RWPE2 (cell line): ENCODE measurements at regions not wholly inside any gene's neighbourhood (a gene's known extent, or its start where the extent isn't known, plus 50 kb on each side); places are given as distances from the start of the nearest gene placed in this dataset.

Source experiments
- ATAC-seq: fragments of 200-7000 bp; cut with Tn5 transposase; 3 replicates; pipeline ENCODE4 v1.9.1; 2021; ENCODE audit warnings: low read depth
- DNase-seq: peaks from one replicate; pipeline ENCODE4 v3.0.0-alpha.2; 2020; ENCODE audit warnings: low spot score
- H3K27ac ChIP-seq: fragments of 450-650 bp; 2 replicates; pipeline ENCODE4 v1.5.1; 2017; ENCODE audit warnings: mild to moderate bottlenecking; ENCODE audit not compliant: poor library complexity, severe bottlenecking
- H3K27me3 ChIP-seq: fragments of 250-450 bp; sonication (Bioruptor Pico); 2 replicates; pipeline ENCODE4 v1.5.1; 2021; ENCODE audit warnings: mild to moderate bottlenecking, moderate library complexity; ENCODE audit not compliant: insufficient read depth, poor library complexity, severe bottlenecking
- H3K36me3 ChIP-seq: fragments of 250-450 bp; sonication (Bioruptor Pico); 2 replicates; pipeline ENCODE4 v1.5.1; 2020; ENCODE audit warnings: low read depth, mild to moderate bottlenecking, moderate library complexity
- H3K4me1 ChIP-seq: fragments of 250-450 bp; sonication (Bioruptor Pico); 2 replicates; pipeline ENCODE4 v1.5.1; 2021; ENCODE audit warnings: mild to moderate bottlenecking, moderate library complexity; ENCODE audit not compliant: insufficient read depth, poor library complexity, severe bottlenecking
- H3K4me3 ChIP-seq: fragments of 250-450 bp; sonication (Bioruptor Pico); 2 replicates; pipeline ENCODE4 v1.5.1; 2021; ENCODE audit warnings: mild to moderate bottlenecking, moderate library complexity; ENCODE audit not compliant: severe bottlenecking
- H3K9me3 ChIP-seq: fragments of 250-450 bp; sonication (Bioruptor Pico); 2 replicates; pipeline ENCODE4 v1.5.1; 2021; ENCODE audit warnings: mild to moderate bottlenecking, moderate library complexity; ENCODE audit not compliant: severe bottlenecking
- TF ChIP-seq, protein P1 (sequence below): fragments of 450-650 bp; IDR thresholded peaks from one replicate; pipeline ENCODE4 v1.5.1; 2017; ENCODE audit warnings: mild to moderate bottlenecking, moderate library complexity; ENCODE audit not compliant: poor library complexity, severe bottlenecking

DNA sequence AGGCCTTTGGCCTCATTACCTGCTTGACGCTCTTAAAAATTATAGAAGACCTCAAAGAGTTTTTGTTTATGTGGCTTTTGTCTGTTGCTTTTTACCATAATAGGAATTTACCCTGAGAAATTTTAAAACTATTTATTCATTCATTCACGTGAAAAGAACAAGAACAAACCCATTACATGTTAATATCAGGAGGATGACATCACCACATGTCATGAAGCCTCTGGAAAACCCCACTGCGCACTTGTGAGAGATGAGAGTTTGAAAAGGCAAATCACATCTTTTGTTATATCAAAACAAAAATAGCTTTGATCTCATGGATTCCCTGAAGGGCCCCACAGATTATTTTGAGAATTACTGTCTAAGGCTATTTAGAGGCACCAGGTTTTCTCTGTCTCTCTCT, 61.3 kb upstream of the EYA2 start:
- Histone ChIP-seq H3K9me3 (no peaks in the 10 kb centered on the region), H3K36me3 (no peaks in the 10 kb centered on the region), H3K4me1 (peaks cover under 1% of the 10 kb centered on the region), H3K27ac (no peak overlapping the region), H3K27me3 (no peaks in the 10 kb centered on the region), H3K4me3 (no peak overlapping the region)
- ATAC-seq = no peak
- TF ChIP-seq, protein P1, sequence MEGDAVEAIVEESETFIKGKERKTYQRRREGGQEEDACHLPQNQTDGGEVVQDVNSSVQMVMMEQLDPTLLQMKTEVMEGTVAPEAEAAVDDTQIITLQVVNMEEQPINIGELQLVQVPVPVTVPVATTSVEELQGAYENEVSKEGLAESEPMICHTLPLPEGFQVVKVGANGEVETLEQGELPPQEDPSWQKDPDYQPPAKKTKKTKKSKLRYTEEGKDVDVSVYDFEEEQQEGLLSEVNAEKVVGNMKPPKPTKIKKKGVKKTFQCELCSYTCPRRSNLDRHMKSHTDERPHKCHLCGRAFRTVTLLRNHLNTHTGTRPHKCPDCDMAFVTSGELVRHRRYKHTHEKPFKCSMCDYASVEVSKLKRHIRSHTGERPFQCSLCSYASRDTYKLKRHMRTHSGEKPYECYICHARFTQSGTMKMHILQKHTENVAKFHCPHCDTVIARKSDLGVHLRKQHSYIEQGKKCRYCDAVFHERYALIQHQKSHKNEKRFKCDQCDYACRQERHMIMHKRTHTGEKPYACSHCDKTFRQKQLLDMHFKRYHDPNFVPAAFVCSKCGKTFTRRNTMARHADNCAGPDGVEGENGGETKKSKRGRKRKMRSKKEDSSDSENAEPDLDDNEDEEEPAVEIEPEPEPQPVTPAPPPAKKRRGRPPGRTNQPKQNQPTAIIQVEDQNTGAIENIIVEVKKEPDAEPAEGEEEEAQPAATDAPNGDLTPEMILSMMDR = no peak
- no peak for DNase-seq

- TF ChIP-seq, protein P1 = no peak
- Histone ChIP-seq H3K4me1 (no peaks in the 10 kb centered on the region), H3K36me3 (no peaks in the 10 kb centered on the region), H3K27me3 (no peaks in the 10 kb centered on the region), H3K9me3 (no peaks in the 10 kb centered on the region), H3K27ac (no peak overlapping the region), H3K4me3 (no peak overlapping the region)
- no peak for DNase-seq
- no peak for ATAC-seq
These were observed 59.2 kb upstream of the EYA2 start for GRCh38 chr20:46835418-46835817.

DNA sequence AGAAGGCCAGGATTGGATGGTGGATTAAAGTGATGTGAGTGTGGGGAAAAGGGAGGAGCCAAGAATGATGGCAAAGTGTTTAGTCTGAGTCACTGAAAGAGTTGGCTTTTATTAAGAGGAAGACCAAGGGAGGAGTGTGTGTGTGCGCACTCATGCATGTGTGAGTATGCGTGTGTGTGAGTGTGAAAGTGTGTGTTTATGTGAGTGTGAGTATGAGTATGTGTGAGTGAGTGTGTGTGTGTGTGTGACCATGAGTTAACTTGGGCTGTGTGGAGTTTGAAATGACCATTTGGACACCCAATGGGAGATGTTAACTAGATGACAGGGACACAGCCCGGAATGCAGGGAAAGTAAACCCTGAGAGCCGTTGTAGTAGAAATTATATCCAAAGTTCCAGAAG, 57.6 kb upstream of the EYA2 start:
- ATAC-seq (no peak), DNase-seq (no peak)
- TF ChIP-seq, protein P1 = no peak
- Histone ChIP-seq H3K27me3 (no peaks in the 10 kb centered on the region), H3K27ac (no peak overlapping the region), H3K9me3 (no peaks in the 10 kb centered on the region), H3K36me3 (no peaks in the 10 kb centered on the region), H3K4me3 (no peak overlapping the region), H3K4me1 (no peaks in the 10 kb centered on the region)

DNA sequence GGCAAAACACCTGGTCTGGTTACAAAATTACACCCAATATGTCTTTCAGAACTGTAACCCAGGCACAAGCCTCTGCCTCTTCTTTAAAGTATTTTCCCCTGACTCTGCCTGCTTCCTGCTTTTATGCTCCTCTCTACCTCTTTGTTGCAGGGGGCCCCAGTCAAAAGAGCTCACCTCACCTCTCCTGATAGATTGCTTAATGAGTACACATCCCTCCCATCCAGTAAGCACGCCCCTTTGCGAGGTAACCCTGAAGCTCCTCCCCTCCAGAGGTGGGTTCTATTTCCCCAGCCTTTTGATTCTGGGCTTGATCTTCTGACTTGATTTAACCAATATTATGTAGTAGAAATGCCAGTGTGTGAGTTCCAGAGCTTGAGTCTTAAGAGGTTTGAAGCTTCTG, 56.6 kb upstream of the EYA2 start:
- TF ChIP-seq, protein P1 = no peak
- DNase-seq (no peak), ATAC-seq (peak; percentile 70)
- no peak overlapping the region for H3K27ac ChIP-seq
- H3K27me3 ChIP-seq = no peaks in the 10 kb centered on the region
- H3K36me3 ChIP-seq = no peaks in the 10 kb centered on the region
- no peaks in the 10 kb centered on the region for H3K4me1 ChIP-seq
- H3K9me3 ChIP-seq = no peaks in the 10 kb centered on the region
- no peak overlapping the region for H3K4me3 ChIP-seq

GRCh38 chr20:46840054-46840729, 54.5 kb upstream of the EYA2 start:
- no peak overlapping the region for H3K27ac ChIP-seq
- H3K9me3 ChIP-seq = no peaks in the 10 kb centered on the region
- ATAC-seq = no peak

More at GRCh38 chr20:46840054-46840729, 54.5 kb upstream of the EYA2 start:
- no peak for DNase-seq
- H3K27me3 ChIP-seq = no peaks in the 10 kb centered on the region
- TF ChIP-seq, protein P1 = no peak
- H3K36me3 ChIP-seq = no peaks in the 10 kb centered on the region
- H3K4me1 ChIP-seq = no peaks in the 10 kb centered on the region
- H3K4me3 ChIP-seq = no peak overlapping the region
